ENCODE measurements at regions not wholly inside any gene's neighbourhood (a gene's known extent, or its start where the extent isn't known, plus 50 kb on each side); places are given as distances from the start of the nearest gene placed in this dataset.

- FAIRE-seq (no peak), DNase-seq (ENCODE audit: insufficient read length, low spot score) (no peak)
- TF ChIP-seq, protein P1, sequence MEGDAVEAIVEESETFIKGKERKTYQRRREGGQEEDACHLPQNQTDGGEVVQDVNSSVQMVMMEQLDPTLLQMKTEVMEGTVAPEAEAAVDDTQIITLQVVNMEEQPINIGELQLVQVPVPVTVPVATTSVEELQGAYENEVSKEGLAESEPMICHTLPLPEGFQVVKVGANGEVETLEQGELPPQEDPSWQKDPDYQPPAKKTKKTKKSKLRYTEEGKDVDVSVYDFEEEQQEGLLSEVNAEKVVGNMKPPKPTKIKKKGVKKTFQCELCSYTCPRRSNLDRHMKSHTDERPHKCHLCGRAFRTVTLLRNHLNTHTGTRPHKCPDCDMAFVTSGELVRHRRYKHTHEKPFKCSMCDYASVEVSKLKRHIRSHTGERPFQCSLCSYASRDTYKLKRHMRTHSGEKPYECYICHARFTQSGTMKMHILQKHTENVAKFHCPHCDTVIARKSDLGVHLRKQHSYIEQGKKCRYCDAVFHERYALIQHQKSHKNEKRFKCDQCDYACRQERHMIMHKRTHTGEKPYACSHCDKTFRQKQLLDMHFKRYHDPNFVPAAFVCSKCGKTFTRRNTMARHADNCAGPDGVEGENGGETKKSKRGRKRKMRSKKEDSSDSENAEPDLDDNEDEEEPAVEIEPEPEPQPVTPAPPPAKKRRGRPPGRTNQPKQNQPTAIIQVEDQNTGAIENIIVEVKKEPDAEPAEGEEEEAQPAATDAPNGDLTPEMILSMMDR (IDR thresholded peaks at IDR 0.05; ENCODE audit: insufficient read depth, missing control alignments): peak; percentile 63
These were observed 59.5 kb upstream of the KDR start for GRCh38 chr4:55184600-55185523.

DNA sequence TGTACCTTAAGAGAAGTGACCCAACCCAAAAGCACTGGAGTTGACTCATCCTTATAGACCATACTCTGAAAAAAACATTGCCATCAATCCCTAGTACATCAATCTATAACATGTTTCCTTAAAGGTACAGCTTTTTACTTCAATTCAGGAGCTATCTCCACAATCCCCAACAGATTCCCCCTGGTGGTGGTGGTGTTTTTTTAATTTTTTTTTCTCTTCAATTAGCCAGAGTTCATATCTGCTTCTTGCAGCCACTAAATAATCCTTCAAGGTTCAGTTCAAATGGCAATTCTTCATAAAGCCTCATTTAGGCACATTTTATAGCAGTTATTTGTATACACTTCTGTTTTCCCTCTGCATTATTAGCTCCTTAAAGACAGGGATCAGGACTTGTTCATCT lies 60.7 kb upstream of the KDR start:
- no peak for FAIRE-seq
- TF ChIP-seq, protein P1 (IDR thresholded peaks at IDR 0.05; ENCODE audit: insufficient read depth, missing control alignments): no peak
- no peak for DNase-seq (ENCODE audit: insufficient read length, low spot score)

DNA sequence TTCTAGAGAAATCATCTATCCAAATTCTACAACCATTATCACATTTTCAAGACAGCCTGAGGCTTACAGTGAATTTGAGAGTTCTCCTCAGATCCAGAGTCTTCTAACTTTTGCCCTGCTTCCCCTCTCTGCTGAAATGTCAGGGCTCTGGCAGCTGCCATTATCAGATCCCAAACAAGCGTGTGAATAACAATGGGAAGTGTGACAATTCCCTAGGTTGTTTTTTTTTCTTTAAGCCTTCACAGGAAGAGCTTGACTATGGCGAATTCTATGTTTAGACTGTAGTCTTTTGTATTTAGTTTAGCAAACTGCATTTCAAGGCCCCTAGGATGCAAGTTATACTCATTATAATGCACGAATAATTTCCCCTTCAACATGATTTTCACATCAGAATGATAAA lies 61.3 kb upstream of the KDR start:
- no peak for DNase-seq (ENCODE audit: insufficient read length, low spot score)
- FAIRE-seq: no peak
- TF ChIP-seq, protein P1 (IDR thresholded peaks at IDR 0.05; ENCODE audit: insufficient read depth, missing control alignments): no peak

- TF ChIP-seq, protein P1 (IDR thresholded peaks at IDR 0.05; ENCODE audit: insufficient read depth, missing control alignments): no peak
- DNase-seq (ENCODE audit: insufficient read length, low spot score) (no peak), FAIRE-seq (no peak)
These were observed 88.8 kb upstream of the KDR start for GRCh38 chr4:55214172-55214571.

DNA sequence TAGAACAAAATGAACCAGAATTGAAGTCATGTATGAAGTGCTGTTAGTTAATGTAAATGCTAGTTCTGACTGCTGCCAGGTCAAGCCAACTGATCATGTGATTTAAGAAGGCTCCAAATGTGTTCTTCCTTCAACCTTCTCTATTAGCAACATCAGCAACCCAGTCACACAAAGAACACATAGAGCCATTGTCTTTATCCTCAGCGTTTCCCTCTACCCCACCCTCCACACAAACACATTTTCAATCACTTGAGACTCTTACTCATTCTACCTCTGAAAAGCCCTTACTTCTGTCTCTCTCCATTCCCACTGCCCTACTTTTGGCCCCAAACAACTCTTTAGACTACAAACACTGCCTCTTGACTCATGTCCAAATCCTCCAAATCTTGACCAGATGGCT lies 89.7 kb upstream of the KDR start:
- FAIRE-seq: no peak
- DNase-seq (ENCODE audit: insufficient read length, low spot score): no peak

GRCh38 chr4:55216863-55217635 lies 91.7 kb upstream of the KDR start:
- peak; percentile 84 for FAIRE-seq
- TF ChIP-seq, protein P1 (IDR thresholded peaks at IDR 0.05; ENCODE audit: insufficient read depth, missing control alignments): no peak
- DNase-seq (ENCODE audit: insufficient read length, low spot score): no peak

More for the DNA sequence above, 89.7 kb upstream of the KDR start:
- TF ChIP-seq, protein P1 (IDR thresholded peaks at IDR 0.05; ENCODE audit: insufficient read depth, missing control alignments): no peak

Measured in D721Med (cell line).